NCI-H2171 (cell line): ENCODE measurements at regions not wholly inside any gene's neighbourhood (a gene's known extent, or its start where the extent isn't known, plus 50 kb on each side); places are given as distances from the start of the nearest gene placed in this dataset.

ENCODE experiments used
- DNase-seq: peaks from one replicate; lab custom pipeline; 2025; lab: John Stamatoyannopoulos, UW

DNA sequence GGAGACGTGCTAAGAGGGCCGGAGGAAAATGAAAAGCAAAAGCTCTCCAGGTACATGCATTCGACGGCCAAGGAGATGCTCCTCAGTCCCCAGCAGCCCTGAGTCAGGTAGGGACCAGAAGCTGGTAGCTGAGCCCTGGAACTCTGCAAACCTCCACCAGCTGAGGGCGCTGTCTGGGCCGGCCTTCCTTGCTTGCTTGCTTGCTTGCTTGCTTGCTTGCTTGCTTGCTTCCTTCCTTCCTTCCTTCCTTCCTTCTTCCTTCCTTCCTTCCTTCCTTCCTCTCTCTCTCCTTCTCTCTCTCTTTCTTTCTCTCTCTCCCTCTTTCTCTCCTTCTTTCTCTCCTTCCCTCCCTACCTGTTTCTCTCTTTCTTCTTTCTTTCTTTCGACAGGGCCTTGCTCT is 94.6 kb upstream of the RASGRF1 start:
- no peak for DNase-seq

DNA sequence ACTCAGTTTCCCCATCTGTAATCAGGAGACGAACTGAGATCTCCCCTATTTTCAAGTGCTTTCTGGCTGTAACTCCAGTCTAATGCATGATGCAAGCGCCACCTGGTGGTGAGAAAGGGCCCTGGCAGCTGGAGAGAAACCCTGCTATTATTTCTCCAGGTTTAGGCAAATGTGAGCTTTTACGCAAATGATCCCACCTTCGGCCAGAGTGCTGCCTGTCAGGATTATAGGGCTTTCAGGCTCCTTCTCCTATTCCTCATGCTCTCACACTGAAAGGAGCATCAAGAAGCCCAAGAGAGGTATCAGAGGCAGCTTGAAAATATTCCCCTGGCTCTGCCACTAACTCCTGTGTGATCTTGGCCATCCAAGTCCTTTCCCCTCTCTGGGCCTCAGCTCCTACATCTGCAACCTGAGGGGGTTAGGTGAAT is 93.9 kb upstream of the RASGRF1 start:
- DNase-seq, result peak; percentile 60

DNA sequence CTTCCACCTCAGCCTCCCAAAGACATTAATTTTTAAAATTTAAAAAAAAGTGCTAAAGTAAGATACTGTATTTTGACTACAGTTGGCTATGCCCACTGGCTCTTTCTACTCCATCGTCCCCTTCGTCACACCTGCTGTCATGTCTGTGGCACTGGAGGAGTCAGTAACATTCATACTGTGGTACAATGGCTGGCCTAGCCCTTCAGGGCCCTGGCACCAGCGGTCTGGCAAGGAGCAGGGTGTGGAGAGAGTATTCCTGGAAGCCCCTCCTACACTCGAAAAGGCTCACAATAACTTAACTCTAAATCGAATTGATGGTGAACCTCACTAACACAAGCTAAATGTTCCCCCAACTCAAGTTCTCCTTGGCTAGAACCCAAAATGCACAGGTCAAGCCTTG is 89.7 kb upstream of the RASGRF1 start:
- DNase-seq, result no peak

DNA sequence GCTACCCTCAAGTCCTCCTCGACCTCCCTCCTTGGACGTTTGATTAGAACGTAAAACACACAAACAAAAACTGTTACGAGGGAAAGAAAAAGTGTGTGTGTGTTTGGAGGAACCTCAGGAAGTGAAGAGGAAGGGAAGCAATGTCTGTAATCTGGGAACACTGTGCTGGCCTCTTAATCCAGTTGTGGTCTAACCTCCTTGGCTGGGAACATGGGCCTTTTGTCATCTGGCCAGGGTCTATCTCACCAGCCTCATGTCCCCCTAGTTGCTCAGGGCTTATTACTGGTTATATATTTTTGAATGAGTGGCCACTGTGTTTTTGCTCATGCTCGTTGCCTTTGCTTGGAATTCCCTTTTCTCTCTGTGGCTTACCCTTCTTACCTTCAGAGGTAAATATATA is 89.0 kb upstream of the RASGRF1 start:
- no peak for DNase-seq

DNA sequence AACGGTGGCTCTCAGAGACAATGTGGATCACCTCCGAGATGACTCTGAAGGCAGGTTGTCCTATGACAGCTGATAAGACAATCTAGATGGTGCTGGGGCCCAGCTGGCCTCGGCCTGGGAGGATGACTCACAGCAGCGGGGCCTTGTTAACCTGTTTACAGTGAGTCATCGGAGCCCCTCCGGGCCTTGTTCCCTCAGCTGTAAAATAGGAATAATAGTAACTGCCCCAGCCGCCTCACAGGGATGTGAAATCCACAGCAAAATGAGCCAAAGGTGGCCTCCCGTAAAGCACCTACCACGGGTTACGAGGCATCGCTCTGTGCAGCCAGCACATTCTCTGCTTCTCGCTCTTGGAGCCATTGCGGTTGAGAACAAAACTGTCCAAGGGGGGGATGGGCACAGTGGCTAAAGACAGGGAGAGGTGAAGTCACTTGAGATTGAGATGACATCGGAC is 88.6 kb upstream of the RASGRF1 start:
- no peak for DNase-seq

DNA sequence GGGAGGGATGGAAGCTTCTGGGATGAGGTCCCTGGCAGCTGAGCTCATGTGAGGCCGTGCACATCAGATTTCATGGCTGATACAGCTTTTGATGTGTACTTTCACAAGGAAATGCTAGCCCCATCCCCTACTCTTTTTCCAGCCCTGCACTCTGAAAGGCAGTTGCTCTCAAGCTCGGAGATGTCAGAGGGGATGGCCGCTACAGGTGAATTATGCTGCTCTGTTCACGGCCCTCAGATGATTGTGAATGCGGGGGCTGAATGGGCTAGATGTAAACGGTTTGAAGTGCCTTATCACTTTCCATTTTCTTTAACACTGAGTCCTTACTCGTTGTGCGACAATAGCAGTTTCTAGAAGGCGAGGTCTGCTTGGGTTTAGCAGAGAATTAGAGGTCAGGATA is 88.0 kb upstream of the RASGRF1 start:
- no peak for DNase-seq

- no peak for DNase-seq
Measured at GRCh38 chr15:79176151-79176550, 85.6 kb upstream of the RASGRF1 start.

- DNase-seq, result no peak
Measured at GRCh38 chr15:79172801-79173460, 82.4 kb upstream of the RASGRF1 start.

- DNase-seq, result peak; percentile 44
Measured at GRCh38 chr15:79172032-79172481, 81.5 kb upstream of the RASGRF1 start.

DNA sequence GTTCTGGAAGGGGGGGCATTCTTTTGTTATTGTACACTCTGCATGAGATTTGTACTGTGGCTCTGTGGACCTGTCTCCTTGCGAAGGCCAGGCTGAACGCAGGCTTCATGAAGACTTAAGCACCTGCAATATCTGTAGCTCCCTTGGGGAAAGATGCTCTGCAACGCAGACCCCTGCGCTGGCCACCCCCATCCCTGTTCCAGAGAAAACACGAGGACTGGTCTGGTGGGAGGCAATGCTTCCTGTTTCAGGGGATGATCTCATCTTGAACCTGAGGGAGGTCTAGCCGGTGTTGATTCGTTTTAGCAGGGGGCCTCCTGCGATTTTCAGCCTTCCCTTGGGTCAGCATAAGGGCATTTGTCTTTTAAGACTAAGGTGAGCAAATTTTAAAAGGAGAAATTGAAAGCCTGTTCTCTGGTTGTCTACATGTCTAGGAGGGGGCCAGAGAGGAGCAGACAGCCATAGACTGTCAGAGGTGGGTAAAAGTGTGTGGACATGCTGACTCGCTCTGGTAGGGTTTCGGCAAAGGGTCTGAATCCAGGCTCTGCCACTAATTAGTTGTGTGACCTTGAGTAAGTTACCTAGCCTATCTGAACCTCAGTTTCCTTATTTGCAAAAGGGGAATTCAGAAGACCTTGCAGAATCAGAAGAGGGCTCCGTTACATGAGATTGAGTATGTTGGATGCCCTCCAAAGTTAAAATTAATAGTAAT is 80.9 kb upstream of the RASGRF1 start:
- DNase-seq, result no peak

DNA sequence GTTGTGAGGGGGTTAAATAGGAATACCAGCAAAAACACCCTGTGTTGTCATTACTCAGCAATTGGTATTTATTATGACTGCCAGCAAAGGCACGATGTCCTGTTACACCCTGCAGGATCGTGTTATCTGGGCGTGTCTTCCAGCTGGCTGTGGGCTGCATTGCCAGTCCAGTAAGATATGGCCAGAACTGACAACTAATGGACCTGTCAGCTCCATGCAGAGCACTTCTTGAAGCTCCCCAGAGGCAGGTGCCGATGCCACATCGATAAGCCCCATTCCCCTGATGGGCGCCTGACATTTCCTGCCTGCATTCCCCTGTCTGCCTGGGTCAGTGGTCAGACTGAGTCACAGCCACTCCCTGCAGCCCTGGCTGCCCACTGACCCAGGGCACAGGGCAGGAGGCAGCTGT is 79.7 kb upstream of the RASGRF1 start:
- DNase-seq, result no peak

DNA sequence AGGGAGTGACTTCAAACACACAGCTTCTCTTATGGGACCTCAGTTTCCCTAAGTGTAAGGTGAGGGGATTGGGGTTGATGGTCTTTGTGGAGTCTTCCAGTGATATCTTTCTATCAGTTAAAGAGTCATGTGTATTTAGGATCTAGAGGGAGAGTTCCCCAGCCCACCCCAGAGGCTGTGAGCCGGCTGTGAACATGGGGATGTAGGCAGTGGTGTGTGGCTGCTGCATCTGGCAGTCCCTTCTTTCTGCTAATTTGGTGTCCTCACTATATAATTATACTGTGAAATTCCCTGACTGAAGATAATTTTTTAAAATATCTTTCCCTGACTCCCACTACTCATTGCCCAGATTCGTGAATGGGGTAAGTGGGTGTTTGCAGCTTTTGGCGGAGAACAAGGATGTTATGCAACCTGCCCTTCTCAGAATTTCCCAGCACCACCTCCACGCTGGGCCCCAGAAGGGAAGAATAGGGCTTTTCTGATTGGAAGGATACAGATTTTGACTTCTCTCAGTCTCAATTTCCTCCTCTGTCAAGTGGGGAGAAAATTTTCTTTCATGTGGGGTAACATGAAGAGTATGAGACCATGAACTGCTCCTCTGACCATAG is 79.0 kb upstream of the RASGRF1 start:
- DNase-seq, result no peak

DNA sequence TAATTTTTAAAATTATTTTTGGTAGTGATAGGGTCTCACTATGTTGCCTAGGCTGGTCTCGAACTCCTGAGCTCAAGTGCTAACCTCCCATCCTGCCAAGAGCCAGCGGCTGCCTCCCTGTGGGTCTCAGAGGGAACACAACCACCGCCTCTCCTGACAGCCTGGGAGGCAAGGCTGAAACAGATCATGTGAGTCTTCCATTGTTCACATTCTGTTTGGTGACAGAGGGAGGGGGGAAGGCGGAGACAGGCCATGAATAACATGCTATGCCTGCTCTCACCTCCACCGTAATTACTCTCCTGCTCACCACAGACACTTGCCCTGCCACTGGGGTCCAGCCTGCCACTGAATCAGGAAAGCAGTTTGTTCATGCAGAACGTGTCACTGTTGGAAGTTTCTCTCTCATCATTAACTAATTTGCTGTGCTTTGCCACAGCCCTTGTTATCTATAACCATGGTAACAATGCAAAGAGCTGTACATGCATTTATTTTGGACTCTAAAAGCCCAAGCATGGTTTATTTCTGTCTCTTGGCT is 78.4 kb upstream of the RASGRF1 start:
- peak; percentile 51 for DNase-seq

- no peak for DNase-seq
Measured at GRCh38 chr15:79167776-79168175, 77.2 kb upstream of the RASGRF1 start.

- DNase-seq, result no peak
Measured at GRCh38 chr15:79166311-79166955, 75.9 kb upstream of the RASGRF1 start.

DNA sequence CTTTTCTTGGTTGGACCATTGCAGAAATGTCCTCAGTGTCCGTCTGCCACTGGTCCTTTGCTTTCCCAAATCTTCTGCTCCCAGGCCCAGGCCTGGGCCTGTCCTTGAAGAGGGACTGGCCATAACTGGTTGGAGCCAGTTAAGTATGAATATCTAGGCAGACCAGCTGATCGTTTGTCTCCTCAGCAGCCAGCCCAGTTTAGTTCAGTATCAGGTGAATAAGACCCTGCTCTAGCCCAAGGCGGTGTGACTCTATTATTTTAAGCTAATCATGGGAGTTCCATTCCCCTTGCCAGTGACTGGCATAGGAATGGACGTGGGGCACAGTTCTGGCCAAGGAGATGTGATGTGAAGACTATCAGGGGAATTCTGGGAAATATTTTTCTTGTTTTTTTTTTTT is 73.9 kb upstream of the RASGRF1 start:
- no peak for DNase-seq

- DNase-seq, result no peak
Measured at GRCh38 chr15:79164043-79164442, 73.5 kb upstream of the RASGRF1 start.

GRCh38 chr15:79163395-79163794 is 72.8 kb upstream of the RASGRF1 start:
- no peak for DNase-seq

GRCh38 chr15:79161837-79162508 is 71.4 kb upstream of the RASGRF1 start:
- DNase-seq, result no peak

GRCh38 chr15:79160211-79160610 is 69.6 kb upstream of the RASGRF1 start:
- no peak for DNase-seq

DNA sequence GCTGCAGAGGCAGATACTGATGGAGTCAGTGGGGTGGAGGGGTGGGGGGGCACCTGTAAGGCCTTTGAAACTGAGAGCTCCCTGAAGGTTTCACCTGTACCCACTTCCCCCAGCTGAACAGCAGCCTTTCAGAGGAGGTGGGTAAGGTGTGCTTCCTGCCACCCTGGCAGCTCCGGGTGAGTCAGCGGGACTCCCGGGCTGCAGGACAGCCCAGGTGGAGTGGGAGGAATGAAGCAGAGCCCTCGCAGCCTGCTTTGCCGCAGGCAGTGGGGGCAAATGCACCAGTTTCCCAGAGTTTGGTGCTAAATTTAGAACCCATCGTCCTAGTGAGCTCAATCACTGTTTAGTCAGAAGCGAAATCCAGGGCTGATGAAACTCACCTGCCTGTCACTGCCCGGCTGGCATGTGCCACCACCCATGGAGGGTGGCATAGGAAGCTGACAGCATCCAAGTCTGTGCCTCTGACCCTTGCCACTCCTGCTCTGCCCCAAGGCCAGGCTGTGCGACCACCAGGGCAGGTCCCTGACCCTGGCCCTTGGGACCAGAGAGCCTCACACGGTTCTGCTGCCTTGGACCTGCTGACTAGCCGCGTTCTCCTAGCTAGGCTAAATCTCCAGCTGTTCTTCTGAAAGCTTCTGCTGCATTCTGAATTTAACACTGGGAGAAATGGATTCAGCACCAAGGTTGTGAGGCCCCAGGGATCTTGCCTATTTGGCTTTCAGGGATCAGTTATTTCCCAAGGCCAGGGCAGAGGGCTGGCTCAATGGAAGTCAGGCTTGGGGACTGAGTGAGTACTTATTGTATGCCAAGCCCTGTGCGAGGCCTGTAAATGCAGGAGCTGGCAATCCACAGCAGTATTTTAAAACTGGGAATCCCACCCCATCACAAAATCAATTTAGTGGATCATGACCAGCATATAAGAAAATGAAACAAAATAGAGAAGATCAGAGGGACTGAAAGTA is 67.3 kb upstream of the RASGRF1 start:
- DNase-seq, result no peak
